Activated CD8-positive, alpha-beta memory T cell treated with anti-CD3 and anti-CD28 coated beads, Interleukin-2, amount 10 ng/mL, durations not matched to agents 7 days and 5 days (primary cell): ENCODE measurements at regions not wholly inside any gene's neighbourhood (a gene's known extent, or its start where the extent isn't known, plus 50 kb on each side); places are given as distances from the start of the nearest gene placed in this dataset.

Experiments used
- ATAC-seq: fragments of 150-1000 bp; cut with Tn5 transposase; one replicate; pipeline ENCODE4 v1.10.0; 2021; ENCODE audit warnings: moderate library complexity
- CTCF ChIA-PET: fragments of 350-600 bp; sonication (Branson Sonifier 250); formaldehyde crosslinking; loops from one replicate; lab custom pipeline; 2021; ENCODE audit warnings: antibody characterized with exemption; lab: Charles Lee
- DNase-seq: peaks from one replicate; pipeline ENCODE4 v3.0.0-alpha.2; 2020
- H3K27ac Mint-ChIP-seq: one replicate; pipeline ENCODE4 v1.8.0; 2021; ENCODE audit warnings: mild to moderate bottlenecking, mixed read lengths
- H3K27me3 Mint-ChIP-seq: one replicate; pipeline ENCODE4 v1.8.0; 2021; ENCODE audit warnings: mixed read lengths
- H3K36me3 Mint-ChIP-seq: one replicate; pipeline ENCODE4 v1.8.0; 2021; ENCODE audit warnings: mild to moderate bottlenecking, mixed read lengths
- H3K4me1 Mint-ChIP-seq: one replicate; pipeline ENCODE4 v1.8.0; 2021; ENCODE audit warnings: mixed read lengths
- H3K4me3 Mint-ChIP-seq: one replicate; pipeline ENCODE4 v1.8.0; 2021; ENCODE audit warnings: mild to moderate bottlenecking, moderate library complexity, mixed read lengths
- H3K9me3 Mint-ChIP-seq: one replicate; pipeline ENCODE4 v1.8.0; 2022; ENCODE audit warnings: low read depth, mixed read lengths

- Mint-ChIP-seq H3K36me3 (no peaks in the 10 kb centered on the region), H3K27me3 (peaks cover 11% of the 10 kb centered on the region), H3K4me3 (no peak overlapping the region), H3K9me3 (no peaks in the 10 kb centered on the region), H3K4me1 (peaks cover 36% of the 10 kb centered on the region), H3K27ac (no peak overlapping the region)
- CTCF ChIA-PET: interaction anchor here (0.8 to 3.4 kb wide), 3 partner anchors 39 to 307 kb away, joined by 3 to 17 read pairs (median 3); no protein-coding TSS in a partner anchor
- no peak for ATAC-seq
- no peak for DNase-seq
Measured at GRCh38 chr3:188047536-188047935, 106.4 kb upstream of the LPP start.

GRCh38 chr3:188049606-188050530, 104.1 kb upstream of the LPP start:
- no peaks in the 10 kb centered on the region for H3K9me3 Mint-ChIP-seq
- CTCF ChIA-PET: interaction anchor here (1.0 to 3.4 kb wide), 7 partner anchors 10 to 309 kb away, joined by 3 to 17 read pairs (median 3); no protein-coding TSS in a partner anchor
- peak overlapping the region; percentile 1 for H3K4me3 Mint-ChIP-seq
- peaks cover 17% of the 10 kb centered on the region for H3K4me1 Mint-ChIP-seq
- H3K27me3 Mint-ChIP-seq: peaks cover 5% of the 10 kb centered on the region
- H3K27ac Mint-ChIP-seq: peak overlapping the region; percentile 61
- DNase-seq (peak; percentile 72), ATAC-seq (peak; percentile 92)
- H3K36me3 Mint-ChIP-seq: no peaks in the 10 kb centered on the region

- peaks cover 3% of the 10 kb centered on the region for H3K27me3 Mint-ChIP-seq
- no peak overlapping the region for H3K4me3 Mint-ChIP-seq
- no peaks in the 10 kb centered on the region for H3K36me3 Mint-ChIP-seq
- ATAC-seq (no peak), DNase-seq (no peak)
- peaks cover 17% of the 10 kb centered on the region for H3K4me1 Mint-ChIP-seq
- H3K9me3 Mint-ChIP-seq: no peaks in the 10 kb centered on the region
- CTCF ChIA-PET: interaction anchor here (0.9 kb wide), 1 partner anchor 311 kb away, joined by 4 read pairs; no protein-coding TSS in a partner anchor
- no peak overlapping the region for H3K27ac Mint-ChIP-seq
Measured at GRCh38 chr3:188051801-188052168, 102.2 kb upstream of the LPP start.

- no peak for ATAC-seq
- H3K27ac Mint-ChIP-seq: no peak overlapping the region
- H3K9me3 Mint-ChIP-seq: no peaks in the 10 kb centered on the region
- DNase-seq: no peak
- H3K36me3 Mint-ChIP-seq: no peaks in the 10 kb centered on the region
- CTCF ChIA-PET: interaction anchor here (0.9 to 1.4 kb wide), 3 partner anchors 29 to 315 kb away, joined by 3 read pairs; no protein-coding TSS in a partner anchor
- H3K4me3 Mint-ChIP-seq: no peak overlapping the region
- H3K4me1 Mint-ChIP-seq: peaks cover 17% of the 10 kb centered on the region
- H3K27me3 Mint-ChIP-seq: peaks cover under 1% of the 10 kb centered on the region
Measured at GRCh38 chr3:188052169-188053035, 101.6 kb upstream of the LPP start.

GRCh38 chr3:188053036-188053340, 101.0 kb upstream of the LPP start:
- Mint-ChIP-seq H3K36me3 (no peaks in the 10 kb centered on the region), H3K4me1 (peaks cover 17% of the 10 kb centered on the region), H3K27me3 (no peaks in the 10 kb centered on the region), H3K27ac (no peak overlapping the region), H3K4me3 (no peak overlapping the region), H3K9me3 (no peaks in the 10 kb centered on the region)
- no peak for ATAC-seq
- no peak for DNase-seq
- CTCF ChIA-PET: interaction anchor here (0.9 to 1.4 kb wide), 3 partner anchors 29 to 316 kb away, joined by 3 read pairs; no protein-coding TSS in a partner anchor

- H3K27me3 Mint-ChIP-seq: no peaks in the 10 kb centered on the region
- DNase-seq: no peak
- H3K4me3 Mint-ChIP-seq: no peak overlapping the region
- no peak for ATAC-seq
- H3K36me3 Mint-ChIP-seq: no peaks in the 10 kb centered on the region
- H3K9me3 Mint-ChIP-seq: no peaks in the 10 kb centered on the region
- H3K4me1 Mint-ChIP-seq: peaks cover 17% of the 10 kb centered on the region
- CTCF ChIA-PET: interaction anchor here (1.4 kb wide), 1 partner anchor 313 kb away, joined by 3 read pairs; no protein-coding TSS in a partner anchor
- H3K27ac Mint-ChIP-seq: no peak overlapping the region
Measured at GRCh38 chr3:188053710-188054380, 100.1 kb upstream of the LPP start.

- no peak overlapping the region for H3K4me3 Mint-ChIP-seq
- no peaks in the 10 kb centered on the region for H3K9me3 Mint-ChIP-seq
- H3K27me3 Mint-ChIP-seq: no peaks in the 10 kb centered on the region
- no peak overlapping the region for H3K27ac Mint-ChIP-seq
- CTCF ChIA-PET: no interaction called here
- DNase-seq (no peak), ATAC-seq (no peak)
- H3K4me1 Mint-ChIP-seq: peaks cover 12% of the 10 kb centered on the region
- peaks cover 2% of the 10 kb centered on the region for H3K36me3 Mint-ChIP-seq
Measured at GRCh38 chr3:188054541-188054940, 99.4 kb upstream of the LPP start.

- DNase-seq (no peak), ATAC-seq (no peak)
- H3K9me3 Mint-ChIP-seq: no peaks in the 10 kb centered on the region
- H3K27me3 Mint-ChIP-seq: no peaks in the 10 kb centered on the region
- H3K27ac Mint-ChIP-seq: no peak overlapping the region
- CTCF ChIA-PET: no interaction called here
- no peak overlapping the region for H3K4me3 Mint-ChIP-seq
- H3K36me3 Mint-ChIP-seq: peaks cover 2% of the 10 kb centered on the region
- H3K4me1 Mint-ChIP-seq: peaks cover 4% of the 10 kb centered on the region
Measured at GRCh38 chr3:188055388-188055787, 98.6 kb upstream of the LPP start.

- Mint-ChIP-seq H3K9me3 (no peaks in the 10 kb centered on the region), H3K27ac (no peak overlapping the region), H3K27me3 (no peaks in the 10 kb centered on the region), H3K4me1 (peaks cover 13% of the 10 kb centered on the region), H3K36me3 (peaks cover 2% of the 10 kb centered on the region), H3K4me3 (no peak overlapping the region)
- DNase-seq (no peak), ATAC-seq (no peak)
- CTCF ChIA-PET: no interaction called here
Measured at GRCh38 chr3:188057124-188057523, 96.8 kb upstream of the LPP start.

GRCh38 chr3:188058569-188059184, 95.3 kb upstream of the LPP start:
- CTCF ChIA-PET: interaction anchor here (1.1 to 3.0 kb wide), 2 partner anchors 310 to 319 kb away, joined by 4 to 10 read pairs; no protein-coding TSS in a partner anchor
- peaks cover 18% of the 10 kb centered on the region for H3K4me1 Mint-ChIP-seq

GRCh38 chr3:188059351-188059750, 94.6 kb upstream of the LPP start:
- Mint-ChIP-seq H3K9me3 (no peaks in the 10 kb centered on the region), H3K27ac (no peak overlapping the region), H3K4me3 (no peak overlapping the region), H3K36me3 (peaks cover 2% of the 10 kb centered on the region), H3K4me1 (peaks cover 18% of the 10 kb centered on the region), H3K27me3 (no peaks in the 10 kb centered on the region)
- CTCF ChIA-PET: interaction anchor here (0.7 to 3.0 kb wide), 4 partner anchors 9 to 319 kb away, joined by 3 to 10 read pairs (median 4); no protein-coding TSS in a partner anchor
- DNase-seq (no peak), ATAC-seq (no peak)

More at GRCh38 chr3:188058569-188059184, 95.3 kb upstream of the LPP start:
- H3K27me3 Mint-ChIP-seq: no peaks in the 10 kb centered on the region
- no peaks in the 10 kb centered on the region for H3K9me3 Mint-ChIP-seq
- no peak for ATAC-seq
- H3K36me3 Mint-ChIP-seq: peaks cover 2% of the 10 kb centered on the region
- no peak for DNase-seq
- no peak overlapping the region for H3K4me3 Mint-ChIP-seq
- no peak overlapping the region for H3K27ac Mint-ChIP-seq

- peaks cover 18% of the 10 kb centered on the region for H3K4me1 Mint-ChIP-seq
- H3K27ac Mint-ChIP-seq: no peak overlapping the region
Measured at GRCh38 chr3:188060264-188060835, 93.6 kb upstream of the LPP start.

More at GRCh38 chr3:188060264-188060835, 93.6 kb upstream of the LPP start:
- CTCF ChIA-PET: interaction anchor here (0.6 to 3.0 kb wide), 5 partner anchors 10 to 312 kb away, joined by 3 to 10 read pairs (median 4); no protein-coding TSS in a partner anchor
- no peaks in the 10 kb centered on the region for H3K9me3 Mint-ChIP-seq
- no peak overlapping the region for H3K4me3 Mint-ChIP-seq
- ATAC-seq (no peak), DNase-seq (no peak)
- H3K36me3 Mint-ChIP-seq: peaks cover 2% of the 10 kb centered on the region
- no peaks in the 10 kb centered on the region for H3K27me3 Mint-ChIP-seq
